GM12872 (cell line): ENCODE measurements at regions not wholly inside any gene's neighbourhood (a gene's known extent, or its start where the extent isn't known, plus 50 kb on each side); places are given as distances from the start of the nearest gene placed in this dataset.

Experiments used
- TF ChIP-seq, protein P1 (sequence below): IDR thresholded peaks from 3 replicates; pipeline ENCODE4 v1.5.1; 2011; ENCODE audit warnings: low read depth, mild to moderate bottlenecking, low read length, moderate library complexity; ENCODE audit not compliant: insufficient read depth

DNA sequence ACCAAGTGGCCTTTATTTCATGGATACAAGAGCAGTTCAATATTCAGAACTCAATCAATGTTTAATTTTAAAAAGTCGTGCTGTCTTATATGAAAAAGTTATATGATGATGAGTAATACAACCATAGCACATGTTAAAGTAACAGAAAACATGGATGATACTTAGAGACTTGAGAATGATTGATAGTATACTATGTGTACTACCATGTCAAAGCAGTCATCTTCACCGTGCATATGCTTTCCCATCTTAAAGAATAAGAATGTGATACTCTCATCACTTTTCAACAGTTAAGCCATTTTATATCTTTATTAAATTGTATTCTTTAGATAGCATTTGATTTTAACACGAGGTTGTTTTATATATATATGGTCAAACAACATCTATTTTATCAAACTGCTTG is 535.9 kb upstream of the ADAMTS5 start:
- TF ChIP-seq, protein P1, sequence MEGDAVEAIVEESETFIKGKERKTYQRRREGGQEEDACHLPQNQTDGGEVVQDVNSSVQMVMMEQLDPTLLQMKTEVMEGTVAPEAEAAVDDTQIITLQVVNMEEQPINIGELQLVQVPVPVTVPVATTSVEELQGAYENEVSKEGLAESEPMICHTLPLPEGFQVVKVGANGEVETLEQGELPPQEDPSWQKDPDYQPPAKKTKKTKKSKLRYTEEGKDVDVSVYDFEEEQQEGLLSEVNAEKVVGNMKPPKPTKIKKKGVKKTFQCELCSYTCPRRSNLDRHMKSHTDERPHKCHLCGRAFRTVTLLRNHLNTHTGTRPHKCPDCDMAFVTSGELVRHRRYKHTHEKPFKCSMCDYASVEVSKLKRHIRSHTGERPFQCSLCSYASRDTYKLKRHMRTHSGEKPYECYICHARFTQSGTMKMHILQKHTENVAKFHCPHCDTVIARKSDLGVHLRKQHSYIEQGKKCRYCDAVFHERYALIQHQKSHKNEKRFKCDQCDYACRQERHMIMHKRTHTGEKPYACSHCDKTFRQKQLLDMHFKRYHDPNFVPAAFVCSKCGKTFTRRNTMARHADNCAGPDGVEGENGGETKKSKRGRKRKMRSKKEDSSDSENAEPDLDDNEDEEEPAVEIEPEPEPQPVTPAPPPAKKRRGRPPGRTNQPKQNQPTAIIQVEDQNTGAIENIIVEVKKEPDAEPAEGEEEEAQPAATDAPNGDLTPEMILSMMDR, result no peak

DNA sequence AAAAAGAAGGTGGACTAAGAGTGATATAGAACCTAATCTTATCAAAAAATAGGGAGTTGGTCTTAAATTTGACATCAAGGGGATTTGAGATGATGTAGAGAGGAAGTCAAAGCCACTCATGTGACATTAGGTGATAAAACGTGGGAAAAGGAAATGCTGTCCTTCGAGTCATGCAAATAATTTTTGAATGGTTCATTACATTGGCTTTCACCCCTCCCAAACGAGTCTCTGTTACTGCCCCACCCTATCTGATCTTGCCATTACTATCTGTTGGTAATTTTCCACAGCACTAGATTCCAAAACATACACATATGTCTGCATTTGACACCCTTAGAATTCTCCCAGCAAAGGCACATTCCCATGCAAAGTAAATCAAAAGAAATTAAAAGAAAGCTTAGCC is 531.1 kb upstream of the ADAMTS5 start:
- TF ChIP-seq, protein P1, result no peak

DNA sequence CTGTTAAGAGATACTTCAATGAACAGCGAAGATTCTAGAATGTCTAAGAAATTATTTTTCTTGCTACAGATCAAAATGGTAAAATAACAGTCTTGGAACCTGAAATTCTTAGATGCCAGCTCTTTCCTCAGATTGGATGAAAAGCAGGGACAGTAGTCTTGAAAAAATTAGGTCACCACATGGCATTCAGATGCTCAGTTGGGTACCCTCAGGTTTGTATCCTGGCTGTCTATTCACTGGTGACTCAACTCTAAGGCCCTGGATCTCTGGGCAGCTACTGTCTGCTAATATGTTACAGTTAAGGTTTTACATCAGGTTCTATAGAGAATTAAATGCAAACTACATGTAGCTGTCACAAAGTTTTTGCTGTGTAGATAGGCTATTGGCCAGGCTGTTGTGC is 528.9 kb upstream of the ADAMTS5 start:
- TF ChIP-seq, protein P1, result no peak

DNA sequence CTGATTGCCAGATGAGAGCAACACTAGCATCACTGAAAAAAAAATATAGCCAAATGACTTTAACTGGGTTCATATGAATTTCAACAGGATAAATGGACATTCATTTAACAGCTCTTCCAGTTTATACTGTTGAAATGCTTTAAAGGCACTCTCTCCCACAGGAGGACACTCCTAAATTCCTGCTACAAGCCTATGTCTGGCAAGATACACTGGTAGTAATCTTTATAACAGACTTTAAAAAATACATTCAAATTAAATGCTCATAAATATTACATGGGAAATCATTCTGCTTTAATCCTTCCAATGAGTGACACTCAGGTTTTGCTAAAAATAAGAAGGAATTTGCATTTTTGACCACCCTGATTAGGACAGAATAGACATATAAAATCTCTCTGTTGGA is 526.7 kb upstream of the ADAMTS5 start:
- TF ChIP-seq, protein P1, result no peak

DNA sequence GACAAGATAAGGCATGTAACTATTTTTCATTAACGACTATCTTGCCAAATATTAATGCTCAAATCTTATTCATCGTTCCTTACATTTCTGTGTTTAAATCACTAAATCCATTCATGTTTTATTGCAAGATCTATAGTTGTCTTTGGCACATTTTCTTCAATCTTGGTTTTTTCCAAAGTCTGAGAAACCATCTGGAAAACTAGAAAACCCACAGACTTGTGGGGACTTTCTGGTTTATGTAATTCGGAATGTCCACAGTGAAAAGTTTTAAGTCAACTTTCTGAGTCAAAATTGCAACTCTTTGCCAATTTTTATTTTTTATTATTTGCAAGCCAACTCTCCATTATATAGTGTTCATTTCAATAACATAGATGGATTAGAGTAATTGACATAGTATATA is 520.8 kb upstream of the ADAMTS5 start:
- TF ChIP-seq, protein P1, result no peak

DNA sequence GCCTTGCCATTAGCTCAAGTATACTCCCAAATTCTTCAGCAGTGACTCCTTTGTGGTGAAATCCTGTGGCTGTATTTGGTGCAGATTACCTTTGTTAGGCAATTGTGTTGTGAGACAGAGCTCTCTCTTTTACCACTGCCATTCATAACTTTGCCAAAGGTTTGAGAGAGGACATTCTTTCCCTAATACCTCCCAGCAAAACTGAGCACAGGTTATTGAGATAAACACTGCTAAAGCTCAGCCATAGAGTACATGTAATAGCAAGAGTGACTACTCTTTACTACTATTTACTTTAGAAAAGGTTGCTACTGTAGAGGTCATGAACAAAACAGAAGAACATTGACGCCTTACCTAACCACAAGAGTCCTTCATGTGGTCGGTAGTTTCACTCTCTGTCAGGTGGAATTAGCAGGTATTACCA is 514.0 kb upstream of the ADAMTS5 start:
- TF ChIP-seq, protein P1, result no peak

DNA sequence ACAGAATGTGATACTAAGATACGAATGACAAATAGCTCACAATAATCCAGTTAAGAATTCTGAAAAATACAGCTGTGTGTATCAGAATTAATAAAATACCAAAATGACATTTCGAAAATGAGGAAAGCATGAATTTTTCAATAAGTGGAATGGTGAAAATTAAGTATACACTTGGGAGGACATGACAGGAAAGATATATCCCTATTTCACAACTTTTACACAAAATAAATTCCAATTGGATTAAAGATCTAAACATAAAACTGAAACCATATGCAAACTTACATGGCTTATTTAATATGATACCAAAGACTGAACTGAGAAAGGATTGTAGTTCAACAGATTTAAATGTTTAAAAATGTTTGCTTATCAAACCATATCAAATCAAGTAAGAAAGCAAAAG is 510.4 kb upstream of the ADAMTS5 start:
- TF ChIP-seq, protein P1, result no peak

DNA sequence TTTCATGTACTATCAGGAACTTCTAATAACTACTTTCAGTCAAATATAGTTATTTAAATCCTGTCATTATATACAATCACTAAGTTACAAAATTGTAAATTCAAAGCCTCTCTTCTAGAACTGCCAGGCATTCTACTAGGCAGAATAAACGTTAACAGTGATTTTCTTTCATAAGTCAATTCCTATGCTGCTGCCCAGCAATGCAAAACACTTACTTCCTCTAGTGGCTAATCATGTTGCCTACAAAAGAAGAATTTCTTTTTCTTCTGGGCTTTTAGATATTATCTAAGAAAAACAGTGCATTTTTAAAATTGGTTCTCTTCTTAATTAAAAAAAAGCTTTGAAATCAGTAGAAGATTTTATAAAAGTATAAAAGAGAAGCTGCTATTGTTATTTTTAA is 509.8 kb upstream of the ADAMTS5 start:
- TF ChIP-seq, protein P1, result no peak
